PC-9 (cell line): ENCODE measurements at regions not wholly inside any gene's neighbourhood (a gene's known extent, or its start where the extent isn't known, plus 50 kb on each side); places are given as distances from the start of the nearest gene placed in this dataset.

Experiments used
- BruUV-seq: library from RNA; stranded (reverse); fragments of 400-500 nt; replicated peaks from 2 replicates; lab custom pipeline; 2021; lab: Mats Ljungman, UMichigan
- CTCF ChIA-PET: fragments of 300-600 bp; sonication (Branson Sonifier 250); formaldehyde crosslinking; loops from one replicate; lab custom pipeline; 2022; ENCODE audit warnings: antibody characterized with exemption; lab: Charles Lee
- POLR2A ChIA-PET: fragments of 300-600 bp; sonication (Branson Sonifier 250); formaldehyde crosslinking; loops from one replicate; lab custom pipeline; 2022; ENCODE audit warnings: antibody characterized with exemption; ENCODE audit not compliant: unreplicated experiment; lab: Charles Lee
- DNase-seq, 2 experiments: peaks; one replicate each; pipeline versions ENCODE4 v3.0.0 to v3.0.0-alpha.2; 2015 to 2022; ENCODE audit warnings: mixed read lengths in 1 of 2
- H2AFZ ChIP-seq: fragments of 200-600 bp; sonication (generic); 2 replicates; pipeline ENCODE4 v1.8.1; 2017; ENCODE audit warnings: antibody characterized with exemption
- H3F3A ChIP-seq: fragments of 200-600 bp; sonication (generic); 2 replicates; pipeline ENCODE4 v1.8.1; 2017; ENCODE audit warnings: antibody characterized with exemption, mild to moderate bottlenecking, low read depth; ENCODE audit not compliant: insufficient read depth
- H3K27ac ChIP-seq: fragments of 200-600 bp; sonication (generic); 2 replicates; pipeline ENCODE4 v1.6.1; 2016; ENCODE audit warnings: mixed run types
- H3K27me3 ChIP-seq: fragments of 200-600 bp; sonication (generic); 2 replicates; pipeline ENCODE4 v1.6.1; 2016; ENCODE audit warnings: low read depth, mixed run types; ENCODE audit not compliant: insufficient read depth
- H3K36me3 ChIP-seq: fragments of 200-600 bp; sonication (generic); 2 replicates; pipeline ENCODE4 v1.6.1; 2016; ENCODE audit warnings: low read depth, mixed run types
- H3K4me1 ChIP-seq: fragments of 200-600 bp; sonication (generic); replicated peaks from 2 replicates; pipeline ENCODE4 v1.6.1; 2016; ENCODE audit warnings: mixed run types; ENCODE audit not compliant: insufficient read depth
- H3K4me2 ChIP-seq: fragments of 200-600 bp; sonication (generic); 2 replicates; pipeline ENCODE4 v1.6.1; 2017; ENCODE audit warnings: mixed run types
- H3K4me3 ChIP-seq: fragments of 200-600 bp; sonication (generic); 2 replicates; pipeline ENCODE4 v1.6.1; 2016; ENCODE audit warnings: mixed run types
- H3K79me2 ChIP-seq: fragments of 200-600 bp; sonication (generic); 2 replicates; pipeline ENCODE4 v1.6.1; 2017; ENCODE audit warnings: low read depth, mixed run types
- H3K9me2 ChIP-seq: fragments of 200-600 bp; sonication (generic); 2 replicates; pipeline ENCODE4 v1.8.1; 2017; ENCODE audit warnings: mild to moderate bottlenecking; ENCODE audit not compliant: insufficient read depth
- H3K9me3 ChIP-seq: fragments of 200-600 bp; sonication (generic); 2 replicates; pipeline ENCODE4 v1.8.1; 2016; ENCODE audit warnings: low read depth; ENCODE audit not compliant: insufficient read depth
- H4K20me1 ChIP-seq: fragments of 200-600 bp; sonication (generic); 2 replicates; pipeline ENCODE4 v1.8.1; 2017; ENCODE audit not compliant: insufficient read depth
- EZH2 ChIP-seq: fragments of 200-600 bp; sonication (generic); IDR thresholded peaks from 2 replicates; pipeline ENCODE4 v1.8.0; 2017; ENCODE audit warnings: antibody characterized with exemption, low read depth
- intact Hi-C: fragments of 100-400 bp; cut with micrococcal nuclease; formaldehyde crosslinking; loops from one replicate; pipeline ENCODE4 v1.10.0; 2022; ENCODE audit not compliant: unreplicated experiment
- TF ChIP-seq, protein P1 (sequence below): fragments of 200-600 bp; sonication (generic); conservative IDR thresholded peaks from 2 replicates; pipeline ENCODE4 v1.6.1; 2017; ENCODE audit warnings: mixed run types, antibody characterized with exemption, mild to moderate bottlenecking, moderate library complexity

DNA sequence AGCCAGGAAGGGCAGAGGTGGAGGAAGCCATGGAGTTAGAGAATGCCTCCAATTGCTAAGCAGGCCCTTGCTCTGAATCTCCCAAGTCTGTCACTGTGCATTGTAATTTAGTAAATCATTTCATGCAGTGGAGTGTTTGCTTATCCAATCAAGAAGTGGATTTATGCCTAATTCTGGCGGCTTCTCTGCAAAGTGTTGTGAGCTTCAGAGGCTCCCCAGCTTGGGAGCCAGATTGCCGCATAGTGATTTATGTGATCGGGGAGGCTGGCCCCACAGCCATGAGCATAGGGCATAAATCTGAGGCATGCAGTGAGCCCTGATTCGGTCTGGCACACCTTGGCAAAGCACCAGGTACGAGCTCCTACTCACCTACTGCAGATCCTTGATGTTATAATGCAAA is 520.8 kb downstream of the HS3ST4 start:
- TF ChIP-seq, protein P1, sequence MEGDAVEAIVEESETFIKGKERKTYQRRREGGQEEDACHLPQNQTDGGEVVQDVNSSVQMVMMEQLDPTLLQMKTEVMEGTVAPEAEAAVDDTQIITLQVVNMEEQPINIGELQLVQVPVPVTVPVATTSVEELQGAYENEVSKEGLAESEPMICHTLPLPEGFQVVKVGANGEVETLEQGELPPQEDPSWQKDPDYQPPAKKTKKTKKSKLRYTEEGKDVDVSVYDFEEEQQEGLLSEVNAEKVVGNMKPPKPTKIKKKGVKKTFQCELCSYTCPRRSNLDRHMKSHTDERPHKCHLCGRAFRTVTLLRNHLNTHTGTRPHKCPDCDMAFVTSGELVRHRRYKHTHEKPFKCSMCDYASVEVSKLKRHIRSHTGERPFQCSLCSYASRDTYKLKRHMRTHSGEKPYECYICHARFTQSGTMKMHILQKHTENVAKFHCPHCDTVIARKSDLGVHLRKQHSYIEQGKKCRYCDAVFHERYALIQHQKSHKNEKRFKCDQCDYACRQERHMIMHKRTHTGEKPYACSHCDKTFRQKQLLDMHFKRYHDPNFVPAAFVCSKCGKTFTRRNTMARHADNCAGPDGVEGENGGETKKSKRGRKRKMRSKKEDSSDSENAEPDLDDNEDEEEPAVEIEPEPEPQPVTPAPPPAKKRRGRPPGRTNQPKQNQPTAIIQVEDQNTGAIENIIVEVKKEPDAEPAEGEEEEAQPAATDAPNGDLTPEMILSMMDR = no peak
- ChIA-PET CTCF (no interaction called here), POLR2A (no interaction called here)
- intact Hi-C loops = no loop called here
- no peaks in the 10 kb centered on the region for H4K20me1 ChIP-seq
- H3K4me2 ChIP-seq = no peak overlapping the region
- no peak overlapping the region for H3K27ac ChIP-seq
- DNase-seq = no peak
- no peaks in the 10 kb centered on the region for H3K9me3 ChIP-seq
- no peak overlapping the region for H3K4me3 ChIP-seq
- no peak overlapping the region for H2AFZ ChIP-seq
- H3K79me2 ChIP-seq = no peaks in the 10 kb centered on the region
- 0 out of 2 replicates have a peak, but pooled peaks cover 2% of the 10 kb centered on the region for H3K9me2 ChIP-seq
- H3K4me1 ChIP-seq = no peaks in the 10 kb centered on the region
- H3K27me3 ChIP-seq = no peaks in the 10 kb centered on the region
- H3F3A ChIP-seq = no peaks in the 10 kb centered on the region
- no TSS peak for BruUV-seq
- no peaks in the 10 kb centered on the region for H3K36me3 ChIP-seq

DNA sequence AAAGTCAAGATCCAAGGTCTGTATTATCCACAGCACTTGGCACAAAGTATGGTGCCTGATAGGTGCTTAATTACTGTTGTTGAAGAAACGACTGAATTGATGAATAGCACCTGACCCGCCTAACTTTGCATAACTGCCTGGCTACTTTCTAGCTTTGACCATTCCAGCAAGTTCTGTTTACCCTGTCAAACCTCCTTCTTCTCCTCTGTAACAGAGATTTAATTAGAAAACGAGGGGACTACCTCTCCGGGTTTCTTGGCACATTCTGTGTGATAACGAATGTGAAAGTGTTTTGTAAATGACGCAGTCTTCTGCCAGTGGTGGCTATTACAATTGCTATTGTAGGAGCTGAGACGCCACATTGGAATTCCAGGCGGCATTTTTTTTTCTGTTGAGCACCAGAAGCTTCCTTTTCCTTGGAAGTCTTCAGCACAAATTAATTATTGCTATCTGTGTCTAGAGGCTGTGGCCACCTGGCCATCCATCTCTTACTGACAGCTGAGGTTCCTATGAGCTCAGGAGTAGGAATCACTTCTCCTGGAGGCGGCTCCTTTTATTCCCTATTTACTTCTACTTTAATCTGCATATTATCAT is 522.9 kb downstream of the HS3ST4 start:
- Histone ChIP-seq H3K4me3 (no peak overlapping the region), H3K9me2 (no peaks in the 10 kb centered on the region), H3K4me2 (no peak overlapping the region), H3F3A (no peaks in the 10 kb centered on the region), H4K20me1 (no peaks in the 10 kb centered on the region), H3K4me1 (no peaks in the 10 kb centered on the region), H2AFZ (no peak overlapping the region), H3K79me2 (no peaks in the 10 kb centered on the region), H3K9me3 (no peaks in the 10 kb centered on the region), H3K36me3 (no peaks in the 10 kb centered on the region), H3K27ac (no peak overlapping the region), H3K27me3 (no peaks in the 10 kb centered on the region)
- CTCF ChIA-PET = no interaction called here
- intact Hi-C loops = no loop called here
- BruUV-seq = no TSS peak
- TF ChIP-seq EZH2 = no peak
- TF ChIP-seq, protein P1 = no peak
- POLR2A ChIA-PET = no interaction called here
- DNase-seq = no peak

DNA sequence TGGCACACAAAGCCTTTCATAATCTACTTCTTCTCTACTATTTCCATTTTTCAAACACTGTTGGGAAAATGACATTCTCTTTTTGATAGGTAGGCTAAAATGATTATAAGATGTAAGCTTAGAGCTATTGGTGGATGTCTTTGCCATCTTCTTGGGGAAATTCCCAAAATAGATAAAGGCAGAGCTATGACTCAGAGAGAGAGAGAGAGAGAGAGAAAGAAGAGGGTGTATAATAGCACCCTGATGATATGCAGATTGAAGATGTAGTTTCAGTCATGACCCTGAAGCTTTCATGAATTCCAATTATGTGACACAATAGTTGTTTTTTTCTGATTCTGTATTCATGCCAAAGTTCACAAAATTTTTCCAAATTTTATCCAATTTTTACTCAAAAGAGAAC is 529.1 kb downstream of the HS3ST4 start:
- Histone ChIP-seq H3K79me2 (no peaks in the 10 kb centered on the region), H3F3A (no peaks in the 10 kb centered on the region), H2AFZ (no peak overlapping the region), H3K36me3 (no peaks in the 10 kb centered on the region), H3K4me3 (no peak overlapping the region), H3K27ac (no peak overlapping the region), H3K4me2 (no peak overlapping the region), H3K9me3 (no peaks in the 10 kb centered on the region), H3K9me2 (no peaks in the 10 kb centered on the region), H3K4me1 (no peaks in the 10 kb centered on the region), H3K27me3 (no peaks in the 10 kb centered on the region), H4K20me1 (no peaks in the 10 kb centered on the region)
- DNase-seq = no peak
- ChIA-PET POLR2A (no interaction called here), CTCF (no interaction called here)
- no TSS peak for BruUV-seq
- intact Hi-C loops = no loop called here
- TF ChIP-seq, protein P1 = no peak
- no peak for TF ChIP-seq EZH2
